Body of pancreas (tissue), 4 donors: ENCODE measurements at regions not wholly inside any gene's neighbourhood (a gene's known extent, or its start where the extent isn't known, plus 50 kb on each side); places are given as distances from the start of the nearest gene placed in this dataset.

ENCODE experiments used
- CTCF ChIP-seq, 7 experiments: fragments of 450-650 bp in 4 of 7; fragments of 200-600 bp in 3 of 7; sonication (generic) in 3 of 7; IDR thresholded peaks; one replicate each; pipeline ENCODE4 v1.5.1; 2016 to 2019; ENCODE audit warnings: antibody characterized with exemption in 7 of 7
- POLR2A ChIP-seq, 3 donors: fragments of 450-650 bp; IDR thresholded peaks; one replicate each; pipeline ENCODE4 v1.6.1; 2016; ENCODE audit warnings: antibody characterized with exemption in 3 of 3, mild to moderate bottlenecking in 2 of 3

- TF ChIP-seq CTCF (IDR thresholded peaks at IDR 0.05) (no peak), POLR2A (IDR thresholded peaks at IDR 0.05) (no peak)
Observed at GRCh38 chr5:116885825-116886224, 311.2 kb upstream of the SEMA6A start.
